ACC112 (cell line): ENCODE measurements at regions not wholly inside any gene's neighbourhood (a gene's known extent, or its start where the extent isn't known, plus 50 kb on each side); places are given as distances from the start of the nearest gene placed in this dataset.
"Not testable (repeated sequence)": the region's sequence is repeated elsewhere in the genome, so short reads cannot be mapped to it uniquely, and the experiment has no call there.

ENCODE experiments used
- H2AFZ ChIP-seq: fragments of 200-600 bp; sonication (generic); one replicate; pipeline ENCODE4 v1.6.0; 2017; ENCODE audit warnings: antibody characterized with exemption, low read length; ENCODE audit not compliant: unreplicated experiment
- H3K27ac ChIP-seq: fragments of 200-600 bp; sonication (generic); 2 replicates; pipeline ENCODE4 v1.5.1; 2014; ENCODE audit warnings: low read depth, mild to moderate bottlenecking, antibody characterized with exemption, low read length, moderate library complexity
- H3K27me3 ChIP-seq: fragments of 200-600 bp; sonication (generic); 2 replicates; pipeline ENCODE4 v1.6.1; 2014; ENCODE audit warnings: mild to moderate bottlenecking, antibody characterized with exemption, low read length, moderate library complexity, mixed read lengths; ENCODE audit not compliant: insufficient read depth
- H3K36me3 ChIP-seq: fragments of 200-600 bp; sonication (generic); 2 replicates; pipeline ENCODE4 v1.6.1; 2016; ENCODE audit warnings: mild to moderate bottlenecking, antibody characterized with exemption, low read length, moderate library complexity, mixed read lengths; ENCODE audit not compliant: insufficient read depth
- H3K4me1 ChIP-seq: fragments of 200-600 bp; sonication (generic); one replicate; pipeline ENCODE4 v1.6.1; 2016; ENCODE audit warnings: low read length, mixed read lengths; ENCODE audit not compliant: insufficient read depth, unreplicated experiment, control insufficient read depth
- H3K4me3 ChIP-seq: fragments of 200-600 bp; sonication (generic); 2 replicates; pipeline ENCODE4 v1.5.1; 2014; ENCODE audit warnings: mild to moderate bottlenecking, low read depth, low read length
- H3K79me2 ChIP-seq: fragments of 200-600 bp; sonication (generic); one replicate; pipeline ENCODE4 v1.6.0; 2016; ENCODE audit warnings: low read length; ENCODE audit not compliant: control insufficient read depth, unreplicated experiment, insufficient read depth

DNA sequence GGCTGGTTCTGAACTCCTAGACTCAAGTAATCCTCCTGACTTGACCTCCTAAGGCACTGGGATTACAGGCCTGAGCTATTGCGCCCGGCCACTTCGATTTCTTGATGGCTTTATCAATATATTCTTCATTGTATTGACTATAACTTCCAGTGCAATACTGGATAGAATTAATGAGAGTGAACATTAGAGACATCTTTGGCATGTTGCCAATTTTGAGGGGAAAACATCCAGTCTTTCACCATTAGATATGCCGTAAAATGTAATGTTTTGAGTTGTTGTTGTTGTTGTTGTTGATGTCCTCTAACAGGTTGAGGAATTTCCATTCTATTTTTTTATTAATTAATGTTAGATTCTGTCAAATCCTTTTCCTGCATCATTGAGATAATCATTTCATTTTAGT, 578.9 kb downstream of the ZWINT start:
- no peak overlapping the region for H3K27ac ChIP-seq
- H3K27me3 ChIP-seq, result no peaks in the 10 kb centered on the region
- H2AFZ ChIP-seq, result no peak overlapping the region
- H3K4me3 ChIP-seq, result no peak overlapping the region
- H3K79me2 ChIP-seq, result no peaks in the 10 kb centered on the region
- H3K4me1 ChIP-seq, result no peaks in the 10 kb centered on the region
- H3K36me3 ChIP-seq, result no peaks in the 10 kb centered on the region

DNA sequence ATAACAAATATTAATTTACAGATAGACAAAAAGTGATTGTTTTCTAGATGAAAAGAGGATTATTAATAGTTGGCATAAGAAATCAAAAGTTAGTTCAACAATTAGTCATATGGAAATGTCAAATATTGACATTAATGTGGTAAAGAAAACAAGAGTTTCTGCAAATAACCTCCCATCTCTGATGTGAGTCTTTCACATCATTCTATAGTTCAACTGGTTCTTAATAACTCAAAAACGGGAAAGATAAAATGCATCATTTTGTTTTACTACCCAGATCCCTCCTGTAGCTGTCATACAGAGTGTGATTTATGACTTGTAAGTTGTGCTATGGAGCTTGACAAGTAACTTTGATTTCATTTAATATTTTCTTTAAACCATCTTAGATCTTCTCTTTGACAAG, 594.8 kb downstream of the ZWINT start:
- Histone ChIP-seq H3K27ac (no peak overlapping the region), H3K4me3 (no peak overlapping the region), H3K4me1 (no peaks in the 10 kb centered on the region)

GRCh38 chr10:55750458-55750857, 610.6 kb downstream of the ZWINT start:
- Histone ChIP-seq H3K4me1 (no peaks in the 10 kb centered on the region), H3K36me3 (no peaks in the 10 kb centered on the region), H3K4me3 (no peak overlapping the region)

More for the DNA sequence above, 594.8 kb downstream of the ZWINT start:
- Histone ChIP-seq H3K27me3 (no peaks in the 10 kb centered on the region), H3K36me3 (no peaks in the 10 kb centered on the region), H2AFZ (no peak overlapping the region), H3K79me2 (no peaks in the 10 kb centered on the region)

GRCh38 chr10:55747244-55747643, 613.8 kb downstream of the ZWINT start:
- Histone ChIP-seq H3K27me3 (no peaks in the 10 kb centered on the region), H3K4me3 (no peak overlapping the region), H3K79me2 (no peaks in the 10 kb centered on the region), H2AFZ (no peak overlapping the region), H3K36me3 (no peaks in the 10 kb centered on the region), H3K27ac (no peak overlapping the region), H3K4me1 (no peaks in the 10 kb centered on the region)

More at GRCh38 chr10:55750458-55750857, 610.6 kb downstream of the ZWINT start:
- Histone ChIP-seq H2AFZ (no peak overlapping the region), H3K79me2 (no peaks in the 10 kb centered on the region), H3K27me3 (no peaks in the 10 kb centered on the region), H3K27ac (no peak overlapping the region)

DNA sequence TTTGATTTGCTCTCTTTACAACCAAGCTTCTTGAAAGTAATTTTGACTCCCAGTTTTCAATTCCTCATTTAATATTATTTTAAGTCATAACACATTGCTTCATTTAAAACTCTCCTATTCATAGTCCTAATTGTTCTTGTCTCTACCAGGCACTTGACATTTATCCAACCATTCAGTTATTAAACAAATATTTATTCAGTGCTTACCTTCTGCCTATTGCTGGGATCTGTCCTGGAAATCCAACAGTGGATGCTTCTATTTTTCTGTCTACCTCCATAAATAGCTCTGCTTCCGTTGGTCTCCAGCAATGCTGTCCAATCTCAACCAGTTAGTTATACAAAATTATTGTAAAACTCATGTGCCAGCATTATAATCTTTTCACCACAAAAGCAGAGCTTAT, 615.1 kb downstream of the ZWINT start:
- H3K79me2 ChIP-seq, result no peaks in the 10 kb centered on the region
- H3K27ac ChIP-seq, result no peak overlapping the region
- no peak overlapping the region for H3K4me3 ChIP-seq
- no peaks in the 10 kb centered on the region for H3K27me3 ChIP-seq
- H2AFZ ChIP-seq, result no peak overlapping the region
- no peaks in the 10 kb centered on the region for H3K4me1 ChIP-seq
- H3K36me3 ChIP-seq, result no peaks in the 10 kb centered on the region

DNA sequence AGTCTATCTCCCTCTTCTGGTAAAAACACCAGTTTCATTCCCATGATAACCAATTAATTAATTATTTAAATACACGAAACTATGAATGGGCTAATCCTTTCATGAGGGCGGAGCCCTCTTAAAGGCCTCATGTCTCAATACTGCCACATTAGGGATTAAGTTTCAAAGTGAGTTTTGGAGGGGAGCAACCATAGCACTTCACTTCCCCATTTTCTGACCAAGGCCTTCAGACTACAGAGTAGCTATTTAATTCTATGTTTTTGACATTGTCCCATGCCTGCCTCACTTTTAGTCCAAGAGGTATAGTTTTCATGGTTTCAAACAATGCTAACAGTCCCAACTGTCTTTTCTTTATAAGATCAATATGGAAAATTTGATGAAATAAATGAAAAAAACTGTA, 618.6 kb downstream of the ZWINT start:
- H3K27ac ChIP-seq, result no peak overlapping the region
- no peak overlapping the region for H3K4me3 ChIP-seq
- H2AFZ ChIP-seq, result no peak overlapping the region
- H3K4me1 ChIP-seq, result no peaks in the 10 kb centered on the region
- H3K79me2 ChIP-seq, result no peaks in the 10 kb centered on the region
- no peaks in the 10 kb centered on the region for H3K27me3 ChIP-seq
- no peaks in the 10 kb centered on the region for H3K36me3 ChIP-seq

- not testable (repeated sequence) for H3K27ac ChIP-seq, H3K36me3 ChIP-seq, H2AFZ ChIP-seq, H3K4me1 ChIP-seq, H3K79me2 ChIP-seq, H3K4me3 ChIP-seq, H3K27me3 ChIP-seq
Measured at GRCh38 chr10:55740767-55741166, 620.3 kb downstream of the ZWINT start.

DNA sequence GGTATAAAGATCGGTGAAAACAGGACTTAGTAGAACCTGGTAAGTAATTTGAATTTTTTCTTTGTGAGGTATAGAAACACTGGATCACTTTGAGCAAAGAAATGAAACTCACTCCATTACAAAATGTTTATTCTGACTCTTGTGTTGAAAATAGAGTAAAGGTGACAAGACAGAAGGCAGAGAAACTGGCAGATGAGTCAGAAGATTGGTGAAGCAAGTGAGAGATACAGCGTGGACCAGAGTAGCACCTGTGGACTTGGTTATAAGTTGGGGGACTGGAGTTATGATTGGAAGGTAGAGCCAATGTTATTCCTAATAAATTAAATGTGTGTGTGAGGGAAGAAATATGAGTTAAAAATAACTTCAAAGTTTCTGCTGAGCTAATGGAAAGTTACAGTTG, 620.9 kb downstream of the ZWINT start:
- H3K27ac ChIP-seq, result no peak overlapping the region

DNA sequence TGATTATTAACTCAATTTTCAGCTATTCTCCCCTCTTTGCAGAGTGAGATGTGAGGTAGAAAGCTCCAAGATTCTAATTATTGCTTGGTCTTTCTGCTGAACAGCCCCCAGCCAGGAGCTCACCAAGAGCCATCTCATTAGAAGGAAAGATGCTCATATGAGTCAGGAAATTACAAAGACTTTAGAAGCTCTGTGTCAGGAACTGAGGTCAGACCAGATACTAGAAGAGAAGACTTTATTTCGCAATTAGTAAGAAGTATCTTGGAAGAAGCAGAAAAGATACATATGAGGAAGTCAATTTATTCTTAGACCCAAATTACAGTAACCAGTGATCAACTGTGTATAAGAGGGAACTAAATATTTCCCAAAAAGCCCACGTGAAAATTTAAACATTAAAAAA, 626.9 kb downstream of the ZWINT start:
- H3K36me3 ChIP-seq, result no peaks in the 10 kb centered on the region
- H3K79me2 ChIP-seq, result no peaks in the 10 kb centered on the region
- H3K27me3 ChIP-seq, result no peaks in the 10 kb centered on the region
- H3K27ac ChIP-seq, result no peak overlapping the region
- no peak overlapping the region for H2AFZ ChIP-seq
- H3K4me3 ChIP-seq, result no peak overlapping the region
- no peaks in the 10 kb centered on the region for H3K4me1 ChIP-seq

More for the DNA sequence above, 620.9 kb downstream of the ZWINT start:
- Histone ChIP-seq H3K79me2 (no peaks in the 10 kb centered on the region), H2AFZ (no peak overlapping the region), H3K4me1 (no peaks in the 10 kb centered on the region), H3K27me3 (no peaks in the 10 kb centered on the region), H3K4me3 (no peak overlapping the region), H3K36me3 (no peaks in the 10 kb centered on the region)

DNA sequence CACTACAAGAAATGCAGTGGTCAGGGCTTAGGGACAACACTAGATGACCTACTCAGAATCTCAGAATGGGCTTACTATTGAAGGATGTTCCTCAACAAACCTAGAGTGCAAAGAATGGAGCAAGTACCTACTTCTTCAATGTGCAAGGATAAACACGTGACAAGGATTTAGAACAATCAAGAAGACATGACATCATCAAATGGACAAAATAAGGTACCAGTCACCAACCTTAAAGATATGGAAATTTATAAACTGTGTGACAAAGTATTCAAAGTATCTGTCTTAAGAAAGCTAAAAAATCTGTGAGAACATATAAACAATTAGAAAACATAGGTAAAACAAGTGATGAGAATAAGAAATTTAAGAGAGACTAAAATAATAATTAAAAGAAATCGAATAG, 656.1 kb downstream of the ZWINT start:
- H3K36me3 ChIP-seq, result no peaks in the 10 kb centered on the region
- H3K27me3 ChIP-seq, result no peaks in the 10 kb centered on the region
- no peak overlapping the region for H3K4me3 ChIP-seq
- no peaks in the 10 kb centered on the region for H3K79me2 ChIP-seq
- H3K27ac ChIP-seq, result no peak overlapping the region
- H3K4me1 ChIP-seq, result no peaks in the 10 kb centered on the region
- no peak overlapping the region for H2AFZ ChIP-seq

- Histone ChIP-seq H2AFZ (no peak overlapping the region), H3K36me3 (no peaks in the 10 kb centered on the region), H3K27me3 (no peaks in the 10 kb centered on the region), H3K4me1 (no peaks in the 10 kb centered on the region), H3K27ac (no peak overlapping the region), H3K79me2 (no peaks in the 10 kb centered on the region), H3K4me3 (no peak overlapping the region)
Measured at GRCh38 chr10:55668326-55668922, 692.6 kb downstream of the ZWINT start.
